ENCODE measurements at regions not wholly inside any gene's neighbourhood (a gene's known extent, or its start where the extent isn't known, plus 50 kb on each side); places are given as distances from the start of the nearest gene placed in this dataset.

DNA sequence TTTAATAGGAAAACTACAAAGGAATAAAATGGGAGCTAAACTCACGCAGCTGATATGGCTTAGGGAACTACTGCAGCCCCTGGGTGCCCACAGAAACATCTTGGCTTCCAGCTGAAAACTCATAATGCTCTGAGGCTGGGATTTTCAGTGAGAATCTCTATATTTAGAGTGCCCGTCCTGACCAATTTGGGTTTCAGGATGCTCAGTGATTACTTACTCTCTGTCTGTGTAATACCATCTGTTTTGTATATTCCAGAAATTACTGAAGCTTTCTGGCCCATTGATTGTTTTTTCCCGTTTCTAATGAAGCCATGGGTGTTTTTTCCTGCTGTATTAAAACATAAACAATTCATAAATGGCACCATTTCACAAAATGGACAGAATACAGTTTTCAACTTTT lies 50.6 kb upstream of the ZNF385D start:
- no peak for DNase-seq

DNA sequence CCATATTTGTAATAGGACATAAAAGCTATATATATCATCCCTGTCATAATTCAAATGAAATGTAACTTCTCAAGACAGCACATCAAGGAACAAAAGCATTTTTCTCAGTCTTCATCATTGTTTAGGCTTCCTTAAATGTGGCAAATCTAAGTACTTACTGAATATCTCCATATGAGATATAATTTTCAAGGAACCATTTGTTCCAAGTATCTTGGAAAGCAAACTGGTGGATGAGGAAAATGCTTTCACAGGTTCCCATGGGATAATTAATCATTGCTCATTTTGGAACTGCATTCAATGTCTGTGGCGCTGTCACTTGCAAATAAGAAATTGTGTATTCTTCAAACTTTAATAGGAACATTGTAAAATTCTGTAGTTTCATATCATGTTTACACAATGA lies 52.6 kb upstream of the ZNF385D start:
- DNase-seq = no peak

DNA sequence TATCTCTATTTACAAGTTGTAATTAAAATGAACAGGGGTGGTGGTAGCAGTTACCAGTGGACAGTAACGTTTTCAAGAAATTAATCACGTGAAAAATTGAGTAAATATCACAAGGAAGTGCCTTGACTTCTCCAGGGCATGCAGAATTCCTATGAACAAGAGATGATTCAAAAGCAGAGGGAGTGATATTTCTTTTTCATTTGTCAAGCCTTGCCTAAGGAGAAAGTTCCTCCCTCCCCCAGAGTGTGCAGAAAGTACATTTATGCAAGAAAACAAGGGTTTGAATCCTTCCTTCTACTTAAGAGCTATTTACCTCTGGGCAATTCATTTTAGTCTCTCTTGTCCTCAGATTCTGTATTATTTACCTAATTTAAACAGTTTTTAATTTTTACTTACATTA lies 53.3 kb upstream of the ZNF385D start:
- no peak for DNase-seq

DNA sequence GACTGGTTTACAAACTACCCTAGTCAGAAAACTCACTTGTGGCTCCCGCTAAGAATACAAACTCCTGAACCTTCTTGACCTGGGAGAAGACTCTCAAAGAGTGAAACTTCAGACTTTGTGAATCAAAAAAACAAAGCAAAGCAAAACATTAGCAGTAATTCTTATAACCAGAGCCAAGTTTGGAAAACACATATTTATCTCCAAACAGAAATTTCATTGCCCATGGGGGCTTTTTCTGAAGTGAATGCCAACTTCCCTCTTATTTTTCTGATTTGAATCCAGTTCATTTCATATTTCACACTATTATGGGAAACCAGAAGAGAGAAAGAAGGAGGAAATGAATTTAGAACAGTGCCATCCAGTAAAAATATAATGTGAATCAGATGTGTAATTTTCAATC lies 55.7 kb upstream of the ZNF385D start:
- no peak for DNase-seq

DNA sequence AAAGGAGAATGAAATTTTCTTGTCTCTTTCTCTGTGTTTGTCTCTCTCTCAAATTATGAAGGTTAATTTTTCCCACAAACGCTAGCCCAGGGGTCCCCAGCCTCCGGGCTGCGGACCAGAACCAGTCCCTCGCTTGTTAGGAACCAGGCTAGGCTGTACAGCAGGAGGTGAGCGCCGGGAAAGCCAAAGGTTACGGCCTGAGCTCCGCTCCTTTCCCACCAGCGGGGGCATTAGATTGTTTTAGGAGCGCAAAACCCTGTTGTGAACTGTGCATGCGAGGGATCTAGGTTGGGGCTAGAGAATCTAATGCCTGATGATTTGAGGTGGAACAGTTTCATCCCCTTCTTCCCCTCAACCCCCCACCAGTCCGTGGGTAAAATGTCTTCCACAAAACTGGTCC lies 74.7 kb upstream of the ZNF385D start:
- DNase-seq = no peak

DNA sequence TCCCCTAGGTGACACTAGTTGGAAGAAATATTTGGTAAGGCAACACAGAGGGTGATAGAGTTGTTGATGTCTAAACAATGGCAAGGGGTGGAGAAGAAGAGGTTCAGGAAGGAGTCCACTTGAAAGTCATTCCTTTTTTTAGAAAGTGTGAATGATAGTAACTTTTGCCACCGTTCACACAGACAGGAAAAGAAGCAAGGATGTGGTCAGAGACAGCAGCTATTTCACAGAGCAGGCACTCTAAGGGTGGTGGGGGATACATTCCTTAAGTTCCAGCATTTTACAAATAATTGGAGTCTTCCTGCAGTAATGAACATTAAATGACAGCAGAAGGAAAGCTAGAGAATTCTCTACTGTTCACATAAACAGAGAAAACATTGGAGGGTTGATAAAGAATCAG lies 75.4 kb upstream of the ZNF385D start:
- no peak for DNase-seq

DNA sequence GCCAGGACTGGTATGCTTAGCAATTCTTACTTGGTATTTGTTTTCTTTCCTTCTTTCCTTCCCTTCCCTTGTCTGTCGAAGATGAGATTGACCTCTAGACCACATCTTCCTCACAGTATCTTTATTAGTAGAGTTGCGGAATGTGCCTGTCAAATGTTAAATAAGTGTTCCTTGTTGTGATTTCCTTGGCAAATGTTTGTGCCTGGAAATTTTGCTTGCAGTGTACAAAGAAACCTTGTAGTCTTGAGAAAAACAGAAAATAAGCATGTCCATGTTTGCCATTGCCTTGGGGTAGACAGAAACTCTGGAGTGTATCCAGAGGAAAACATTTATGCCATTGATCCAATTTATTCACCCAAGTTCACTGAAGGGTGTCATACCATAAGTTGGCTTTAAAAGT lies 79.5 kb upstream of the ZNF385D start:
- DNase-seq = no peak

DNA sequence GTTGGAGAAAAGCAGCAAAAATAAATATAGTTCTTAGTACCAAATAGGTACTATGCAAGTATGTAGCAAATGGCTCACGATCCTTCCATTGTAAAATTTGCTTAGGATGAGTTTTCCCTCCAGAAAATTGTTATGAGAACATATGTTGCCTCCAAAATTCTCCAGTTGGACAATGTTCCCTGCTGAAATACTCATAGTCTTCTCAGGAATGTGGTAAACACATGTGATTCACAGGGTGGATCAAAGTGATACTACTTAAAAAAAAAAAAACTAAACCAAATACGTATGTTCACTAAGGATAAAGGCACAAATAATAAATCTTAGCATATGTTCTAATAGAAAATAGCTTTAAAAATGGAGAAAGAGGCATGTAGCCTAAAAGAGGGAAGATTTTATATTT lies 84.3 kb upstream of the ZNF385D start:
- no peak for DNase-seq

DNA sequence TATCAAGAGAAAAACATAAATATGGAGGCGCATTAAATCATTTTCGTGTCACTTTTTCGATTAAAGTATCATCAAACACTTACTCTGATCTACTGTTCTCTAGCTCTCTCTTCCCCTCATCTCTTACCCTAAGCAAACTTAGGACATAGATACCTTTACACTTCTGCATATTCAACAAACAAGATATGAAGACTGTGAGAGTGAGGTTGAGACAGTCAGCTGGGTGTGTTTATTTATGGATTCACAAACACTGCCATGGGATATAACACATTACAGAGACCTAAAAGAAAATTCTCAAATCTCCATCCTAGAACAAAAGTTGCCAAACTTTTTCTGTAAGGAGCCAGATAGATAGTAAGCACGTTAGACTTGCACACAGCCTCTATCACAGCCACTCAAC lies 85.2 kb upstream of the ZNF385D start:
- no peak for DNase-seq

DNA sequence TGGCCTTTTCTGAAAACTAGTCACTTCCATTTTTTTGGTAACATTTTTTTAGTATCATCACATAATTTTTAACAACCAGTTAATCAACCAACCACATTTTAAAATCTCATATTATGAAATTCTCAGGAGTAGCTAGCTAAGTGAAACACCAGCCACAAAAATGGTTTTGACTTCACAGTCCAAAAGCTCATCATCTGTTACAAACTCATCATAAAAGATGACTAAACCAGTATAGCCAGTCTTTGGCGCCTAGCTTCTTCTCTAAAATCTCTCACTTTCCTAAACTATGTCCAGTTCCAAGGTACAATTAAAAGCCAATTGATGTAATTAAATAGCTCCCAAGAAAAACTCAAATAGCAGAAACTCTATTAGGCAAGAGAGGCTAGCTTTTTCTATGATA lies 88.2 kb upstream of the ZNF385D start:
- DNase-seq = no peak

DNA sequence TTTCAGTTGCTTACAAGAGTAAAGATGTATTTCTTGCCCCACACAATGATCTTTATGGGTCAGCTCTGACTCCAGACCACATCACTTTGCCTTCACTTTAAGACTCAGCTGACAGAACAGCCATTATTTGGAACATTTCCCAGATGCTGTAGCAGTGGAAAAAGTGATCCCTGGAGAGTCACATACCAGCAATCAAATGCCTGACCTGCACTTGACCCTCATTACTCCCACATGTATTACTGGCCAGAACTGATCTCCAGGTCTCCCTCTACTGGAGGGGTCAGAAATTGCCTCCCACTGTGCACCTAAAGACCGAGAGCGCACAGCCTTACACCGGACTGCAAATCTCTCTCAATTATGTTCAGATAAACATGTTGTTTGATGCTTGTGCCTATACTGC lies 88.6 kb upstream of the ZNF385D start:
- no peak for DNase-seq

DNA sequence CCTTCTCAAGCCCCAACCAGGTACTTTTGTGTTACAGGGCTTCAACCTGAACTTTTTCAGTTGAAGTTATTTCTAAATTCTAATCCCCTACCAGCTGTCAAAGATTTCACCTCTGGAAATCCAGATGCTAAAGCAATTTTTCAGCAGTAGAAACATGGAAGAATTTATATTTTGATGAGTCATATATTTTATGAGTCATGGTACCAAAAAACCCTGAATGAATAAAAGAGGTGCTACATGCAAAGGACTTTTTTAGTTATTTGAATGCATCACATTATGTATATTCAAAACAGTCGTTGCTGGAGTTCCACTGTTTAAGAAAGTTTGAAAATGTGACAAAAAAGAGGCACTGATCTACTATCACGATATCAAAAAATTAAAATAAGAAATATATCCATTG lies 96.0 kb upstream of the ZNF385D start:
- DNase-seq = no peak

DNA sequence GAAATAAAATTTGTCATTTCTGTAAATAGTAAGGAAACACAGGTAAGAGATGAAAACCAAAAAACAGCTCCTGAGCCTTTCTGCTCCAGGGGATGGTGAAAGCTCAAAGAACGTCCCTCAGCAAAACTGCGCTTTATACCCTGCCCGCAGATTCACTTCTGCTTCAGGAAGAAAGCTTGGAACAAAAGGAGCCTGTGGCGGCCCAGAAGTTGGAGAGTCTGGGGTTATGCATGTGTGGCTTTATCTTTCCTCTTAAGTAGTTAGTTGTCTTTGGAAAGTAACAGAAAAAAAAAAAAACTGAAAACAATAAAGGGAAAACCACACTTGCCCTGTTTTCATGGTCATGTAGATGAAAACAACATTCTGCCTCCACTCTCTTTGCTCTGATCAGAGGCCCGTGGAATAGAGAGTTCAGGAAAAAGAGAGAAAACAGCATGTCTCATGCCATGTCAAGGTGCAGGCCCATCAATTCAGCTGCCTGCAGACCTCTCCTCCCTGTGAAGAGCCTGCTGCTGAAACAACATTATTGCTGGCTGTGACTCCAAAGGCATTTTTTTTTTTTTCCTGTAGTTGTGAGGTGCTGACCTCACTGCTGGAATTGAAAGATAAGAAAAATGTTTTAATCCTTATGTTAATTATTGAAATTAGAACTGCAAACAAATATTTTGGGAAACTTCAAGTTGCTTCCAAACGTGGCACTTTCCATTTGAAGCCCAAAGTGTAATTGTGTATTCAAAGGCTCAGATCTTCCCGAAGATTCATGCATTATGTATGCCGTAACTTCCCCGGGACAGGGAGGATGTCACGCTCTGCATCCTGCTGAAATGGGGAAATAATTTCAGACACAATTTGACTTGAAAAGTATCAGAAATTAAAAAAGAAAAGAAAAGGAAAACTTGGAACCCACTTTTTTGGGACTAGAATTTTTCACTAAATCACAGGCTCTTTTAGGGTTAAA lies 108.4 kb upstream of the ZNF385D start:
- DNase-seq = no peak

DNA sequence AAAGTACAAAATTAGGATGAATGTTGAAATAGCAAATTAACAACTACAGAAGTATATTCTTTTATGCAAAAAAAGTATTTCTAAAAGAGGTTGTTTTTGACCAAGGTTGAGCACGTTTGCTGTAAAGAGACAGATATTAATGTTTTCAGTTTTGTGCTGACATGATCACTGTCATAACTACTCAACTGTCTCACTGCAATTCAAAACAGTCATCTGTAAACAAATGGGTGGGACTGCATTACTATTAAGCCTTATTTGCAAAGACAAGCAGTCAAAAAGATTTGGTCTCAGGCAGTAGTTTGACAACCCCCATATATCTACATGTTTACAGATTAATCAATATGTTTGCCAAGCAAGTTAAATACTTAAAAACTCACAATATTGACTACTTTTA lies 109.1 kb upstream of the ZNF385D start:
- no peak for DNase-seq

DNA sequence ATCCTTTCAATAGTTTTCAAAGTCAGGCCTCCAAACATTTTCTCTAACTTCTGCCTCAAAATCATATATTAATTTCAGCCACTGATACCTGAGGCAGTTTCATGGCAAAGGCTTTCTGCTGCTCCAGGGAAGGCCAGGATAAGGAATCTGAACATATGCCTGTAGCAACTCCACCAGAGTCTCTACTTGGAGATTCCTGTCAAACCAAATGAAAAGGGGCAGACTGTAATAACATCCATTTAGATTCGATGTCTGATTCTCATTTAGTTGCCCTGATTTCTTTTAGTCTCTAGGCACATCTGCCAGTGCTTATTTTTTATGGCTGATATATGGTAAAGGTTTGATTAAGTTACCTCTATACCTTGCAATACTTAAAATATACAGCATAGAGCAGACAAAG lies 109.6 kb upstream of the ZNF385D start:
- DNase-seq = no peak

DNA sequence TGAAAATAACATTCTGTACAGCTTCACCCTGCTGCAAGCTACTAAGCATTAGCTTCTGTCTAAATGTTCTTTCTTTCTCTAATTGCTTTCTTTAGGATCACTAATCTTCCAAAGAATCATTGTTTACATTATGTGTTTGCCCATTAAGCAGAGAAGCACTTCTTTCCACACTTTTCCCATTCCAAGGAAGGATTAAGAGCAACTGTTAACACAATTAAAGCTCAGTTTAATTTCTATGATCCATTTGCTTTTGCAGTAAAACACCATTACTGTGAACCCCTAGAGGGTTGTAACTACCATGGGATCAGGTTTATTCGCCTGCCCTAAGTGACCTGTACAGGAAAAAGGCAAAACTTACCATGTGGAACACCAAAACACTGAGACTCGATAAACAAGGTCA lies 125.8 kb upstream of the ZNF385D start:
- DNase-seq = no peak

DNA sequence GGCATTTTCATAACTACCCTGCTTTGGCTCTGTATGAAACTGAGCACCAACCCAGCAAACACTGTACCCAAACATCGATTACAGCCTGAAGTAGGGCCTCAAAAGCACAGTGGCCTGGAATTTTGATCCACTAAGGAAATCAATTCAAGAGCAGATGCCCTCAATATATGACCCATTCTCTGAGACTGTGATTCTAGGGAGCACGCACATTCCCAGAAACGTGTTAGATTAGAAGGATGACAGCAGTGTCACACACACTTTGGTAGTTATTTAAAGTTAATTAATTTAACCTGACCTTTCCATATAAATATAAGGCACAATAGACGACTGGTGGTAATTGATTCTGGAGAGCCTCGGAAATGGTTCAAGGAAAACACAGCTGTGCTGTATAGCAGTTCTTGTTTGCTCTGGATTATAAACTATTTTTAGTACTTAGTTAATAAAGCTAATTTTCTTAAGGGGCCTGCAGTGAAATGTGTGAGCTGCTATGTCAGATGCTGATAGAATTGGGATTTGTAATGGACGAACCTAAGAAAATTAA lies 126.3 kb upstream of the ZNF385D start:
- no peak for DNase-seq

DNA sequence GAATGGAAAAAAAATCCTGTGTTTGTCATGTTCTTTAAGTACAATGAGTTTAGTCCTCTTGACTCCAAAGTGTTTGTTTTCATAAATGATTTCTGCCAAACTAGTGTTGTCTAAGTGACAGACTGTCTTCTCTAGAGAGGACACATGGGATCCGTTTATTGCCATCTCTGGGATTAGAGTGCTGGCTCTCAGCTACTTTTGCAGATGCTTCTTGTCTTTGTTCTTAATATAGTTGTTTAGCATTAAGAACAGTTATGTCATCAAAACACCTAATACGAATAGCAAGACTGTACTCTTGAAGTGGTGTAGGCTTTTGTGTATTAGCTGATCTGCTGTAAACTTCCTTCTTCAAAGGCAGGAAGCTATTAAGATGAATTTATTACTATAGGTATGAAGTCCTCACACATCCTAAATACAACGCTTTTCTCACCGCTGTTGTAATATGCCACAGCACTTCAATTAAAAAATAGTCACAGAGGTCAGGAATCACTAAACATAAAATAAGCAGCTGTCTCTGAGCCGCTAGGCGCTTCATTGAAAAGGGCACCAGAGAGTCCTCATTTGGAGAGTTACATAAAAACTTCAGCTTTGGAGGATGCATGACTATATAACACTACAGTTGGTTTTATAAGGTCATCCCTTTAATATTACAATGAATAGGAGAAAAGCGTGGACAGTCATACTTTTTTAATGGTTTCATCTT lies 128.3 kb upstream of the ZNF385D start:
- no peak for DNase-seq

DNA sequence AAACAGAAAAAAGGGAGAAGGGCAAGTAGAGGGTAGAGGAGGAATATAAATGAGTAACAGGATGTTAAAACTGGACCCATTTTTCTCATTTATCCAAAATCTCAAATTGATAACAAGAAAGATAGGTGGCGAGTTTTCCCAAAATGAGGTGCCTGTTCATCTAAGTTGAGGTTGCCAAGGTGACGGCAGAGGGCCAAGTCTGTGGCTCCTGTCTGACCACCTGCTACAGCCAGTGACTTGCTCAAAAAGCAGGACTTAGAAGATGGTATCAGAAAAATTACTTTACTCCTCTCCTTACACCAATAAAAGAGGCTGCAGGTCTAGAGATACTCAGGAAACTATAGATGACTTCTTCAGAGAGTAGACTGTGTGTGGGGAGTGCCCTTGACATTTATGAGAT lies 137.6 kb upstream of the ZNF385D start:
- DNase-seq = no peak

DNA sequence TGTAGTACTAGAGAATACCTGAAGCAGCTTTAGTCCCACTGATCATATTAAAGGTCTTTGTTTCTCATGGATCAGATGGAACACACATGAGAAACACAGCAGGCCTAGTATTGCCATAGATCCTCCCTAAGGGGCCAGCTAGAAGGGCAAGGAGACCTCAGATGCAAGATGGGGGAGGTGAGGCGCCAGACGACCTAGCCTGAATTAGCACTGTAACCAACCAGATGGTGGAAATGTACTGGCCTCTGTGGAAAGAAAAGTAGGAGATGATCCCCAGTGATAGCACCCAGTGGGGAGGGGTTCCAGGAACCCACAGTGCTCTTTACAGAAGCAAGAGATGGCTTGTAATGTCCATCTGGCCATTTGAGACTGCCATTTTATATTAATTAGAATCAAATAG lies 138.2 kb upstream of the ZNF385D start:
- DNase-seq = no peak

DNA sequence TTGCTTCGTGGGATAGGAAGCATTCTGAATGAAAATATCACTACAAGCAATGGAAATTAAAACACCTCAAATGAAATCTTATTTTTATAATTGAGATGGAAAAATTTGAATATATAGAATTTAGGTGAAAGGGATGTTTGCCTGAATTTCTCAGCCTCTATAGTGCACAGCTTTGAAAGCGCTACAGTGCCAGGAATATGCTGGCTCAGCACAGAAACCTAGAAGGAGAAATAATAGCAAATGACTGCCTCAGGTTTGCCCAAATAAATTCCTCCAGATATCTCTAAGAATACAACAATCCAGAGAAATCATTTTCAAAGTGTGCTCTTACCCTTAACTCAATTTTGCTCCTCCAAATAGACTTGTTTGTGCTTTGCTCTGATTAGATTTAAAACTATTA lies 141.1 kb upstream of the ZNF385D start:
- DNase-seq = no peak

DNA sequence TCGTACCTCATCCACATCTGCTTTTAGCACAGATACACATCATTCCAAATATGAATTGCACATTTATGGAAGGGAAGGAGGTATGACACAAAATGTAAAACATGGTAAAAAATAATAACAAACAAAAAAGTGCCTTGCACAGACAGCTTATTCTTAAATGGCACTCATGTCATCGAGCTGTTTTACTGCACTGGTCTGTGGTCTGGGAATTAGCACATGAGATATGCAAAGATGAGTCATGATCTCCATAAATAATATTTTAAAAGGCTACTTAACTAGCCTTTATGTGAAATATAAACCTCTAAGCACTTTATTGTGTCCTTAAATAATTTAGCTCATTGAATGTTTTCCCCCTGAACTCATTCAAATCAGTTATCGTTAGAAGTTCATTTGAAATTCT lies 142.2 kb upstream of the ZNF385D start:
- no peak for DNase-seq

DNA sequence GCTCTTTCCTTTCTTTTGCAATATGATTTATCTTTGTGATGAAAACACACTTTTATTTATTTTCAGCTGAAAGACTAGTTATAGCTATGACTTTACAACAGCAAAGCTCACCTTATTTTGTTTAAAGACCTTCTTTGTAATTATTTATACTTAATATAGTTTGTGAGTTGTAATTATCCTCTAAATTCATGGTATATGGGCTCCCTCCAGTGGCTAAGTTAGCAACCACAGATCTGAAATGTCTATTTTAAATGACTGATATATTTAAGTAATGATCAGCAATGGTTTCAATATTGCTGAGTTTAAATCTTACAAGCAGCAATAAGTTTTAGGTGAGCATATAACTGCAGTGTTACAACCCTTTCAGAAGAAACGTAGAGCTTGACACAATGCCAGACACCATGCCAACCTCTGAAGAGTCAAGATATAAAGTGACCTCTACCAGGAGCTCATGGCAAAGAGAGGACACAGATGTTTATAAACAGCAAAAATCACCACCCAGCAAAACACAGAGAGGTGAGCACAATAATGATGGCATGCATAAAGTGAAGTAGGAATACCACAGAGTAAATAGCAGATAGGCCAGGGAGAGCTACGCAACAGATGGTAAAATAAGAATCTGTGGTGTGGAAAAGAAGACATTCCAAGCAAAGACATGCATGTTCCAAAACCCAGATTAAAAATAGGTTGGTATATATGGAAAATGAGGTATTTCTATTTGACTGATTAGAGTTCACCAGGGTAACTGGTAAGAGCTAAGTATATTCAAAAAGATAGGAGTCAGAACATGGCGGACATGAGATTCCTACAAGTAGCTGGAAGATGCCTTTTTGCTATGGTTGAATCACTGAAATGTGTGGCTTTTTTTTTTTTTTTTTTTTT lies 143.7 kb upstream of the ZNF385D start:
- DNase-seq = no peak
